Kidney (tissue), 13 donors: ENCODE measurements at regions not wholly inside any gene's neighbourhood (a gene's known extent, or its start where the extent isn't known, plus 50 kb on each side); places are given as distances from the start of the nearest gene placed in this dataset.

ENCODE experiments used
- DNase-seq, 5 donors: peaks; one replicate each; pipeline ENCODE4 v3.0.0-alpha.2; 2013 to 2020
- FAIRE-seq: peaks from 2 replicates; lab custom pipeline; 2012; peaks lifted over from hg19 to GRCh38; lab: Jason Lieb, UNC
- H3K27ac ChIP-seq, 2 donors: one replicate each; pipeline ENCODE4 v1.7.0; 2013; ENCODE audit warnings: low read depth in 2 of 2, low read length in 2 of 2, inconsistent platforms in 1 of 2
- H3K27me3 ChIP-seq: one replicate; pipeline ENCODE4 v1.7.1; 2013; ENCODE audit warnings: low read length, inconsistent platforms; ENCODE audit not compliant: control insufficient read depth, insufficient read depth
- H3K36me3 ChIP-seq, 3 donors: one replicate each; pipeline versions ENCODE4 v1.7.0 to v1.7.1; 2013; ENCODE audit warnings: low read length in 3 of 3, control low read depth in 1 of 3, inconsistent platforms in 1 of 3; ENCODE audit not compliant: insufficient read depth in 3 of 3, control insufficient read depth in 2 of 3
- H3K4me1 ChIP-seq, 3 donors: one replicate each; pipeline versions ENCODE4 v1.7.0 to v1.7.1; 2013; ENCODE audit warnings: low read length in 3 of 3, inconsistent platforms in 1 of 3, low read depth in 1 of 3; ENCODE audit not compliant: control insufficient read depth in 2 of 3, insufficient read depth in 2 of 3
- H3K4me3 ChIP-seq, 3 donors: one replicate each; pipeline versions ENCODE4 v1.7.0 to v1.8.1; 2013; ENCODE audit warnings: low read length in 3 of 3, control low read depth in 1 of 3, inconsistent platforms in 1 of 3
- H3K9ac ChIP-seq, 3 donors: one replicate each; pipeline versions ENCODE4 v1.7.0 to v1.7.1; 2013; ENCODE audit warnings: low read length in 3 of 3, control low read depth in 1 of 3, inconsistent platforms in 1 of 3
- H3K9me3 ChIP-seq, 3 donors: one replicate each; pipeline versions ENCODE4 v1.7.0 to v1.7.1; 2013; ENCODE audit warnings: low read length in 3 of 3, control low read depth in 1 of 3, inconsistent platforms in 1 of 3; ENCODE audit not compliant: control insufficient read depth in 2 of 3, insufficient read depth in 1 of 3
- CTCF ChIP-seq: IDR thresholded peaks from 3 replicates; pipeline ENCODE4 v1.5.1; 2012; ENCODE audit warnings: mild to moderate bottlenecking, moderate library complexity, borderline replicate concordance; ENCODE audit not compliant: insufficient read depth; ENCODE audit errors: extremely low read depth
- intact Hi-C: fragments of 100-400 bp; cut with DNase I; formaldehyde crosslinking; loops from one replicate; pipeline ENCODE4 v1.11.1; 2022
- donor health status: control.
- donor health status: control.
- donor health status: control.
- donor health status: control.
- donor health status: control.
- donor health status: DM: yes; HTN: yes; CAD: no.
- donor health status: Normal renal cell carcinoma (clear cell type).

GRCh38 chr2:150042500-150043171, 444.8 kb downstream of the RND3 start:
- H3K27me3 ChIP-seq = no peaks in the 10 kb centered on the region
- no peak overlapping the region for H3K4me3 ChIP-seq
- no peak for FAIRE-seq
- H3K9ac ChIP-seq = no peak overlapping the region
- H3K27ac ChIP-seq = no peak overlapping the region
- H3K9me3 ChIP-seq = no peaks in the 10 kb centered on the region
- no peaks in the 10 kb centered on the region for H3K4me1 ChIP-seq
- H3K36me3 ChIP-seq = no peaks in the 10 kb centered on the region
- intact Hi-C loops = no loop called here
- TF ChIP-seq CTCF = no peak
- no peak for DNase-seq

- no peaks in the 10 kb centered on the region for H3K27me3 ChIP-seq
- DNase-seq (no peak), FAIRE-seq (no peak)
- H3K9me3 ChIP-seq = no peaks in the 10 kb centered on the region
- no peaks in the 10 kb centered on the region for H3K4me1 ChIP-seq
- intact Hi-C loops = no loop called here
- TF ChIP-seq CTCF = no peak
- H3K4me3 ChIP-seq = no peak overlapping the region
- no peak overlapping the region for H3K9ac ChIP-seq
- H3K36me3 ChIP-seq = no peaks in the 10 kb centered on the region
- no peak overlapping the region for H3K27ac ChIP-seq
Observed at GRCh38 chr2:150041722-150042425, 445.6 kb downstream of the RND3 start.

DNA sequence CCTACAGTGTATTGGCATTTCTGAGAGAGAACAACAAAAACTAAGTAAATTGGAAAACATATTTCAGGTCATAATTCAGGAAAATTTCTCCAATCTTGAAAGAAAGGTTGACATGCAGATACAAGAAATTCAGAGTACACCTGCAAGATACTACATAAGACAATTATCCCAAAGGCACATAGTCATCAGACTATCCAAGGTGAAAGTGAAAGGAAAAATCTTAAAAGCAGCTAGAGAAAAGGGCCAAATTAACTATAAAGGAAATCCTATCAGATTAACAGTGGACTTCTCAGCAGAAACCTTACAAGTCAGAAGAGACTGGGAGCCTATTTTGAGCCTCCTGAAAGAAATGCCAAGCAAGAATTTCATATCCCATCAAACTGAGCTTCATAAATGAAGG, 449.0 kb upstream of the MMADHC start:
- no peak for FAIRE-seq
- intact Hi-C loops = no loop called here
- no peaks in the 10 kb centered on the region for H3K27me3 ChIP-seq
- H3K4me1 ChIP-seq = no peaks in the 10 kb centered on the region
- no peaks in the 10 kb centered on the region for H3K9me3 ChIP-seq
- no peak overlapping the region for H3K4me3 ChIP-seq
- no peak overlapping the region for H3K9ac ChIP-seq
- TF ChIP-seq CTCF = no peak
- H3K36me3 ChIP-seq = no peaks in the 10 kb centered on the region
- H3K27ac ChIP-seq = no peak overlapping the region
- DNase-seq = no peak
